GM12878 (cell line): ENCODE measurements at regions not wholly inside any gene's neighbourhood (a gene's known extent, or its start where the extent isn't known, plus 50 kb on each side); places are given as distances from the start of the nearest gene placed in this dataset.

Experiments used
- ATAC-seq: fragments of 200-7000 bp; cut with Tn5 transposase; 3 replicates; pipeline ENCODE4 v1.9.1; 2020; ENCODE audit warnings: mild to moderate bottlenecking, moderate library complexity
- BruUV-seq: library from RNA; stranded (reverse); fragments of 400-500 nt; replicated peaks from 2 replicates; lab custom pipeline; 2021; lab: Mats Ljungman, UMichigan
- CTCF ChIA-PET: fragments of 300-600 bp; sonication (Branson Sonifier 250); formaldehyde crosslinking; extraction: SDS; loops from one replicate; lab custom pipeline; 2021; ENCODE audit warnings: inconsistent platforms; lab: Yijun Ruan, JAX
- POLR2A ChIA-PET: fragments of 350-600 bp; formaldehyde crosslinking; extraction: SDS; loops from one replicate; lab custom pipeline; 2021; ENCODE audit warnings: inconsistent platforms; lab: Charles Lee
- RAD21 ChIA-PET: fragments of 300-600 bp; sonication (Branson Sonifier 250); formaldehyde crosslinking; loops from one replicate; lab custom pipeline; 2023; ENCODE audit warnings: antibody characterized with exemption; ENCODE audit not compliant: unreplicated experiment; lab: Charles Lee
- SMC1A ChIA-PET: fragments of 300-600 bp; sonication (Branson Sonifier 250); formaldehyde crosslinking; loops from one replicate; lab custom pipeline; 2023; ENCODE audit not compliant: unreplicated experiment, uncharacterized antibody; lab: Charles Lee
- DNase-seq: peaks from one replicate; pipeline ENCODE4 v3.0.0-alpha.2; 2011; ENCODE audit warnings: low read depth, low spot score
- FAIRE-seq: peaks from 3 replicates; lab custom pipeline; 2011; peaks lifted over from hg19 to GRCh38; lab: Jason Lieb, UNC
- H2AFZ ChIP-seq: 2 replicates; pipeline ENCODE4 v1.6.0; 2011; ENCODE audit warnings: low read depth, low read length, control low read depth; ENCODE audit not compliant: control insufficient read depth
- H3K27ac ChIP-seq: 2 replicates; pipeline ENCODE4 v1.5.1; 2011; ENCODE audit warnings: control low read depth; ENCODE audit not compliant: control insufficient read depth, insufficient read depth
- H3K27me3 ChIP-seq, 2 experiments: replicated peaks in 1 of 2; 2 replicates each; pipeline versions ENCODE4 v1.6.0 to v1.6.1; 2011; ENCODE audit warnings: low read length in 1 of 2; ENCODE audit not compliant: control insufficient read depth in 2 of 2, insufficient read depth in 2 of 2
- H3K36me3 ChIP-seq, 2 experiments: 2 replicates each; pipeline ENCODE4 v1.5.1; 2011; ENCODE audit warnings: low read length in 1 of 2; ENCODE audit not compliant: control insufficient read depth in 2 of 2, insufficient read depth in 2 of 2
- H3K4me1 ChIP-seq: 2 replicates; pipeline ENCODE4 v1.6.1; 2011; ENCODE audit warnings: mild to moderate bottlenecking, low read length, moderate library complexity, mixed read lengths; ENCODE audit not compliant: control insufficient read depth, insufficient read depth
- H3K4me2 ChIP-seq: 2 replicates; pipeline ENCODE4 v1.6.0; 2011; ENCODE audit warnings: control low read depth; ENCODE audit not compliant: control insufficient read depth, insufficient read depth
- H3K4me3 ChIP-seq: fragments of 200-600 bp; sonication (generic); 2 replicates; pipeline ENCODE4 v1.5.1; 2016
- H3K79me2 ChIP-seq: 2 replicates; pipeline ENCODE4 v1.6.0; 2011; ENCODE audit warnings: low read length; ENCODE audit not compliant: control insufficient read depth, insufficient read depth
- H3K9ac ChIP-seq: 2 replicates; pipeline ENCODE4 v1.8.0; 2011; ENCODE audit warnings: low read length, control low read depth, mixed read lengths; ENCODE audit not compliant: control insufficient read depth, insufficient read depth
- H3K9me3 ChIP-seq: replicated peaks from 3 replicates; pipeline ENCODE4 v1.5.1; 2011; ENCODE audit warnings: mild to moderate bottlenecking, low read length; ENCODE audit not compliant: control insufficient read depth, insufficient read depth
- H4K20me1 ChIP-seq: 2 replicates; pipeline ENCODE4 v1.6.0; 2011; ENCODE audit not compliant: control insufficient read depth, insufficient read depth
- DPF2 ChIP-seq: fragments of 450-650 bp; IDR thresholded peaks from 2 replicates; pipeline ENCODE4 v1.6.1; 2017; ENCODE audit warnings: mild to moderate bottlenecking
- ESRRA ChIP-seq: IDR thresholded peaks from 2 replicates; pipeline ENCODE4 v1.6.1; 2012; ENCODE audit warnings: mild to moderate bottlenecking, low read length, improper control_type of control experiment
- EZH2 ChIP-seq: IDR thresholded peaks from 2 replicates; pipeline ENCODE4 v1.6.1; 2012; ENCODE audit warnings: low read depth, mild to moderate bottlenecking, control low read depth, inconsistent platforms, low read length, borderline replicate concordance; ENCODE audit not compliant: control insufficient read depth
- HDAC6 ChIP-seq: fragments of 200-600 bp; sonication (generic); IDR thresholded peaks from one replicate; pipeline ENCODE4 v1.8.0; 2017; ENCODE audit warnings: antibody characterized with exemption; ENCODE audit not compliant: unreplicated experiment
- KDM1A ChIP-seq: fragments of 200-600 bp; sonication (generic); IDR thresholded peaks from 2 replicates; pipeline ENCODE4 v1.6.1; 2016; ENCODE audit warnings: borderline replicate concordance
- MXI1 ChIP-seq: fragments of 150-350 bp; IDR thresholded peaks from 2 replicates; pipeline ENCODE4 v1.6.1; 2011; ENCODE audit warnings: low read depth, mild to moderate bottlenecking, inconsistent platforms, low read length, improper control_type of control experiment
- MYC ChIP-seq: IDR thresholded peaks from 2 replicates; pipeline ENCODE4 v1.6.1; 2011; ENCODE audit warnings: mild to moderate bottlenecking, low read length, moderate library complexity, inconsistent platforms; ENCODE audit not compliant: insufficient read depth, insufficient replicate concordance, insufficient read length, severe bottlenecking
- NFXL1 ChIP-seq: fragments of 450-650 bp; IDR thresholded peaks from 2 replicates; pipeline ENCODE4 v1.6.1; 2017; ENCODE audit warnings: antibody characterized with exemption, mild to moderate bottlenecking, borderline replicate concordance
- RB1 ChIP-seq: fragments of 450-650 bp; formaldehyde crosslinking; IDR thresholded peaks from 2 replicates; pipeline ENCODE4 v1.6.1; 2017; ENCODE audit warnings: mild to moderate bottlenecking, borderline replicate concordance
- SMC3 ChIP-seq: IDR thresholded peaks from 2 replicates; pipeline ENCODE4 v1.6.1; 2011; ENCODE audit warnings: low read length, improper control_type of control experiment, borderline replicate concordance
- SREBF2 ChIP-seq: IDR thresholded peaks from 2 replicates; pipeline ENCODE4 v1.6.1; 2012; ENCODE audit warnings: mild to moderate bottlenecking, low read length
- SUZ12 ChIP-seq: fragments of 200-600 bp; sonication (generic); IDR thresholded peaks from one replicate; pipeline ENCODE4 v1.6.1; 2018; ENCODE audit warnings: antibody characterized with exemption, mild to moderate bottlenecking; ENCODE audit not compliant: unreplicated experiment
- ZNF592 ChIP-seq: fragments of 450-650 bp; IDR thresholded peaks from 2 replicates; pipeline ENCODE4 v1.6.1; 2017; ENCODE audit warnings: mild to moderate bottlenecking, moderate library complexity
- in situ Hi-C: fragments of 300-500 bp; cut with MboI; formaldehyde crosslinking; loops from 9 replicates; pipeline ENCODE4 v1.14.3; 2018; ENCODE audit warnings: mixed read lengths
- intact Hi-C: fragments of 100-400 bp; cut with micrococcal nuclease; formaldehyde crosslinking; loops from one replicate; pipeline ENCODE4 v1.14.2; 2022; ENCODE audit not compliant: unreplicated experiment
- TF ChIP-seq, protein P1 (sequence below): IDR thresholded peaks from 2 replicates; pipeline ENCODE4 v1.6.1; 2011; ENCODE audit warnings: low read depth, mild to moderate bottlenecking, low read length, moderate library complexity, borderline replicate concordance; ENCODE audit errors: extremely low read depth
- TF ChIP-seq, protein P2 (sequence below): fragments of 450-650 bp; IDR thresholded peaks from 2 replicates; pipeline ENCODE4 v1.6.1; 2014; ENCODE audit warnings: mild to moderate bottlenecking
- TF ChIP-seq, protein P3 (sequence below): IDR thresholded peaks from 2 replicates; pipeline ENCODE4 v1.6.1; 2012; ENCODE audit warnings: low read depth, low read length, improper control_type of control experiment
- TF ChIP-seq, protein P4 (sequence below): IDR thresholded peaks from 2 replicates; pipeline ENCODE4 v1.6.1; 2011; ENCODE audit warnings: borderline replicate concordance, low read depth, mild to moderate bottlenecking, moderate library complexity, mixed read lengths, low read length; ENCODE audit not compliant: insufficient read depth; ENCODE audit errors: extremely low read length

DNA sequence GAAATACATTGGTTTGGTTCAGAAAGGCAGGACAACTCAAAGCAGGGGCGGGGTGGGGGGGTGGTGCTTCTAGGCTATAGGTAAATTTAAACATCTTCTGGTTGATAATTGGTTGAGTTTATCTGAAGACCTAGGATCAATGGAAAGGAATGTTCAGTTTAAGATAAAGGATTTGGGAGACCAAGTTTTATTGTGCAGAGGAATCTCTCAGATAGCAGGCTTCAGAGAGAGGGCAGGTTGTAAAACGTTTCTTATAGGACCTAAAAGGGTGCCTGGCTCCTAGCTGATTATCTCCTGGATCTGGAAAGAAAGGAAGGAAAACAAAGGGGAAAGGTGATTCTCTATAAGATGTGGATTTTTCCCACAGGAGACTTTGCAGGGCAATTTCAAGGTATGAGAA lies 94.0 kb downstream of the TMEM47 start (continued):
- TF ChIP-seq ZNF592: no peak
- TF ChIP-seq, protein P1, sequence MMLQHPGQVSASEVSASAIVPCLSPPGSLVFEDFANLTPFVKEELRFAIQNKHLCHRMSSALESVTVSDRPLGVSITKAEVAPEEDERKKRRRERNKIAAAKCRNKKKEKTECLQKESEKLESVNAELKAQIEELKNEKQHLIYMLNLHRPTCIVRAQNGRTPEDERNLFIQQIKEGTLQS: no peak
- no peak for TF ChIP-seq HDAC6
- no peak for TF ChIP-seq DPF2
- no peak for TF ChIP-seq SREBF2
- no peak for TF ChIP-seq EZH2
- TF ChIP-seq, protein P2, sequence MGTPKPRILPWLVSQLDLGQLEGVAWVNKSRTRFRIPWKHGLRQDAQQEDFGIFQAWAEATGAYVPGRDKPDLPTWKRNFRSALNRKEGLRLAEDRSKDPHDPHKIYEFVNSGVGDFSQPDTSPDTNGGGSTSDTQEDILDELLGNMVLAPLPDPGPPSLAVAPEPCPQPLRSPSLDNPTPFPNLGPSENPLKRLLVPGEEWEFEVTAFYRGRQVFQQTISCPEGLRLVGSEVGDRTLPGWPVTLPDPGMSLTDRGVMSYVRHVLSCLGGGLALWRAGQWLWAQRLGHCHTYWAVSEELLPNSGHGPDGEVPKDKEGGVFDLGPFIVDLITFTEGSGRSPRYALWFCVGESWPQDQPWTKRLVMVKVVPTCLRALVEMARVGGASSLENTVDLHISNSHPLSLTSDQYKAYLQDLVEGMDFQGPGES: no peak
- no peak for TF ChIP-seq MXI1

- Histone ChIP-seq H3K27me3 (no peaks in the 10 kb centered on the region), H3K4me1 (no peaks in the 10 kb centered on the region), H3K27ac (no peak overlapping the region), H3K79me2 (no peaks in the 10 kb centered on the region), H3K36me3 (no peaks in the 10 kb centered on the region), H4K20me1 (no peaks in the 10 kb centered on the region), H3K9me3 (no peaks in the 10 kb centered on the region; the same call in 1 of the 3 replicates), H2AFZ (no peak overlapping the region), H3K4me3 (no peak overlapping the region), H3K4me2 (no peak overlapping the region), H3K9ac (no peak overlapping the region)
- DNase-seq: no peak
- ChIA-PET RAD21 (no interaction called here), CTCF (no interaction called here), SMC1A (no interaction called here), POLR2A (no interaction called here)
- FAIRE-seq: no peak
- no TSS peak for BruUV-seq
- in situ Hi-C loops: no loop called here
- intact Hi-C loops: no loop called here
- ATAC-seq: no peak
- TF ChIP-seq KDM1A (no peak), RB1 (no peak), SUZ12 (no peak), MYC (no peak), ESRRA (no peak), SMC3 (no peak), NFXL1 (no peak)
- TF ChIP-seq, protein P3, sequence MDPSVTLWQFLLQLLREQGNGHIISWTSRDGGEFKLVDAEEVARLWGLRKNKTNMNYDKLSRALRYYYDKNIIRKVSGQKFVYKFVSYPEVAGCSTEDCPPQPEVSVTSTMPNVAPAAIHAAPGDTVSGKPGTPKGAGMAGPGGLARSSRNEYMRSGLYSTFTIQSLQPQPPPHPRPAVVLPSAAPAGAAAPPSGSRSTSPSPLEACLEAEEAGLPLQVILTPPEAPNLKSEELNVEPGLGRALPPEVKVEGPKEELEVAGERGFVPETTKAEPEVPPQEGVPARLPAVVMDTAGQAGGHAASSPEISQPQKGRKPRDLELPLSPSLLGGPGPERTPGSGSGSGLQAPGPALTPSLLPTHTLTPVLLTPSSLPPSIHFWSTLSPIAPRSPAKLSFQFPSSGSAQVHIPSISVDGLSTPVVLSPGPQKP: no peak
- TF ChIP-seq, protein P4, sequence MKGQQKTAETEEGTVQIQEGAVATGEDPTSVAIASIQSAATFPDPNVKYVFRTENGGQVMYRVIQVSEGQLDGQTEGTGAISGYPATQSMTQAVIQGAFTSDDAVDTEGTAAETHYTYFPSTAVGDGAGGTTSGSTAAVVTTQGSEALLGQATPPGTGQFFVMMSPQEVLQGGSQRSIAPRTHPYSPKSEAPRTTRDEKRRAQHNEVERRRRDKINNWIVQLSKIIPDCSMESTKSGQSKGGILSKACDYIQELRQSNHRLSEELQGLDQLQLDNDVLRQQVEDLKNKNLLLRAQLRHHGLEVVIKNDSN: no peak
These were observed 95.1 kb downstream of the TMEM47 start for GRCh38 chrX:34562006-34562405.
